AG09309 (cell line): ENCODE measurements at regions not wholly inside any gene's neighbourhood (a gene's known extent, or its start where the extent isn't known, plus 50 kb on each side); places are given as distances from the start of the nearest gene placed in this dataset.

Experiments
- DNase-seq: peaks from one replicate; pipeline ENCODE4 v3.0.0-alpha.2; 2010; ENCODE audit warnings: low read depth
- H3K4me3 ChIP-seq: 2 replicates; pipeline ENCODE4 v1.5.1; 2011; ENCODE audit warnings: mild to moderate bottlenecking, low read depth, low read length, moderate library complexity; ENCODE audit not compliant: control insufficient read depth
- TF ChIP-seq, protein P1 (sequence below): IDR thresholded peaks from 2 replicates; pipeline ENCODE4 v1.5.1; 2011; ENCODE audit warnings: mild to moderate bottlenecking, low read depth, low read length, inconsistent platforms; ENCODE audit not compliant: insufficient read depth, control insufficient read depth; ENCODE audit errors: missing control alignments

DNA sequence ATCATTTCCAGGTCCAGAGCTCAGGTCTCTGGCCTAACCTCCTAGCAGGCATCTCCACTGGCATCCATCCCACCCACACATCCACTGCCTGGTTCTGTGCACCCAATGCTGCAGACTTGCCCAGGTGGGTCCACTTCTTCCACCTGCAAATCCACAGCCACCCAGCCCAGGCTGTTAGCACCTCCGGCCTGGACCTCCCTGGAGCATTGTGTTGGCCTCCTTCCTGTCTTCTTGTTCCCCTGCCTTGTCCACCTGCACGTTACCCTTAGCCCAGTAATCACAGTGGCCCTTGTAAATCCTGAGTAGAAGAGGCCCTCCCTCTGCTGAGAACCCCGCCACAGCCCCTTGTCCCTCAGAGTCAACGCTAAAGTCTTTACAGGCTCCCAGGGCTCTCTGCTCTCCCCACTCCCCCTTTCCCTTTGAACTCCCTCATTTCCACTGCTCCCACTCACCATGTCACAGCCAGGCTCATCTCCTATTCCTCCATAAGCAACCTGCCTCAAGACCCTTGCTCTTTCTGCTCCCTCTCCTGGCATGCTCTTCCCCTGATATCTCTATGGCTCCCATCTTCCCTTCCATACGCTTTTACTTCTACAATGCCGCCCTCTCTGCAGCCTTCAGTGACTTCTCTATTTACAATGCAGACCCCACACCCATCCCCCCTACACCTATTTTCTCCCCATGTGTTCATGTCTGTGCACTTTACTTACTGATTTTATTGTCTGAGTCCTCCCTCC lies 288.8 kb downstream of the FOXL1 start:
- H3K4me3 ChIP-seq = no peak overlapping the region
- TF ChIP-seq, protein P1, sequence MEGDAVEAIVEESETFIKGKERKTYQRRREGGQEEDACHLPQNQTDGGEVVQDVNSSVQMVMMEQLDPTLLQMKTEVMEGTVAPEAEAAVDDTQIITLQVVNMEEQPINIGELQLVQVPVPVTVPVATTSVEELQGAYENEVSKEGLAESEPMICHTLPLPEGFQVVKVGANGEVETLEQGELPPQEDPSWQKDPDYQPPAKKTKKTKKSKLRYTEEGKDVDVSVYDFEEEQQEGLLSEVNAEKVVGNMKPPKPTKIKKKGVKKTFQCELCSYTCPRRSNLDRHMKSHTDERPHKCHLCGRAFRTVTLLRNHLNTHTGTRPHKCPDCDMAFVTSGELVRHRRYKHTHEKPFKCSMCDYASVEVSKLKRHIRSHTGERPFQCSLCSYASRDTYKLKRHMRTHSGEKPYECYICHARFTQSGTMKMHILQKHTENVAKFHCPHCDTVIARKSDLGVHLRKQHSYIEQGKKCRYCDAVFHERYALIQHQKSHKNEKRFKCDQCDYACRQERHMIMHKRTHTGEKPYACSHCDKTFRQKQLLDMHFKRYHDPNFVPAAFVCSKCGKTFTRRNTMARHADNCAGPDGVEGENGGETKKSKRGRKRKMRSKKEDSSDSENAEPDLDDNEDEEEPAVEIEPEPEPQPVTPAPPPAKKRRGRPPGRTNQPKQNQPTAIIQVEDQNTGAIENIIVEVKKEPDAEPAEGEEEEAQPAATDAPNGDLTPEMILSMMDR = no peak
- DNase-seq = no peak

DNA sequence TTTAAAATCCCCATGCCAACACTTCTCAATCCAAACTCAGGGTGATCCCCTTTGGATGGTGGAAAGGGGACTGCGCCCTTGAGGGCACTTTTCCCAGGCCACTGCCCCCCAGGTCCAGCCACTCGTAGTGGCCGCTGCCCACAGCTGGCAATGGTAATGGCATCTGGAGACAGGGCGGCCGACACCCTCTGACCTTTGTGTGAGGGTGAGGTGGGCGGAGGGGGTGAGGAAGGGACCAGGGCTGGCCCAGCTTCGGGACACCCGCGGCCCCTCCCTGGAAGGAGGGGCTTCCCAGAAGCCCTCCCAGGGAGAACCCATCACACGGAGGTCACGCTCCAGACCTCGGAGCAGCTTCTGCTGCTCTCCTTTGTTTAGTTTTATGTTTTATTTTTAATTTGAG lies 289.7 kb downstream of the FOXL1 start:
- no peak for DNase-seq
- TF ChIP-seq, protein P1 = no peak
- H3K4me3 ChIP-seq = no peak overlapping the region

GRCh38 chr16:86868786-86869185 lies 290.4 kb downstream of the FOXL1 start:
- DNase-seq = no peak
- H3K4me3 ChIP-seq = no peak overlapping the region
- TF ChIP-seq, protein P1 = no peak

DNA sequence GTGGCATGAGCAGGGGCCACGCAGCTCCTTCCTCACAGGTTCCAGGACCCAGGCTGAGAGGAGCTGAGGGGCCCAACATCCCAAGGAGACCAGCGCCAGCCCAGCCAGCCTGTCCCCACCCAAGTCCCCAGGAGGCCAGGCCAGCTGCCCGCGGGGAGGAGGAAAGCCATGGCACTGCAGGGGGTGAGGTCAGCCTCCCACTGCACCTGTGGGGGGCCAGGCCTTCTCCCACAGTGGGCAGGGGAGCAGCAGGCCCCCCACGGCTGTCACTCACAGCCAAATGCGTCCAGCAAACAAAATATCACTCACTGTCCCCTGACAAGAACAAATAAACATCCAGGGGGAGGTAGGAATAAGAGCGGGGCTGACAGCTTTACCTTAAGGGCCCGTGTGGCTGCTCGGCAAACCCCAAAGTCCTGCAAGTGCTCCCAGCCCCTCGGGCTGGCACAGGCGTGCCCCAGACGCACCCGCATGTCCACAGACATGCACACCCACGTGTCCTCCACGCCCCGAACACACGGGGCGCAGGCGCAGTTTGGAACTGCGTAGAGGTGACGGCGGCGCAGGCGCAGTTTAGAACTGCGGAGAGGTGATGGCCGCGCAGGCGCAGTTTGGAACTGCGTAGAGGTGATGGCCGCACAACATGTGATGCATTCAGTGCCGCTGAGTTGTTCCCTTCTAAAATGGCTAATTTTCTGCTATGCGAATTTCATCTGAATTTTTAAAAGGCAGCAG lies 291.1 kb downstream of the FOXL1 start:
- TF ChIP-seq, protein P1 = no peak
- DNase-seq = no peak

DNA sequence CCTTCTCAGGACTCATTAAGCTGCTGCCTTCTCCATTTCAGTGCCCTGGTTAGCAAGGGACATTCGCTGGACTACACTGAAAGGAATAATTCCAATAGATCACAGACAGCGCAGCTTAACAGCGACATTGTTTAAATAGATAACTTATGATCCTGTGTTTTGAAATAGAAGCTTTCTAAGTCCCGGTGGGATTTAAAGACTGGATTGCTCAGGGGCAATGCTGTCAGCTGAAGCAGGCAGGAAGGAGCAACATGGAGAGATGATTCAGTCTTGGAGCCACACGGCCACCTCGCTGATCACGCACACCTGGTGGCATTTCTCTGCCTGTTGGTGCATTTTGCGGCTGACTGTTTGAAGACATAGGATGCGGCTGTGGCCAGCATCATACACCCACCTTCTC lies 292.0 kb downstream of the FOXL1 start:
- no peak for DNase-seq
- H3K4me3 ChIP-seq = no peak overlapping the region
- TF ChIP-seq, protein P1 = no peak

More for the DNA sequence above, 291.1 kb downstream of the FOXL1 start:
- H3K4me3 ChIP-seq = no peak overlapping the region

- H3K4me3 ChIP-seq = no peak overlapping the region
- DNase-seq = no peak
- TF ChIP-seq, protein P1 = no peak
Measured at GRCh38 chr16:86872131-86872530, 293.8 kb downstream of the FOXL1 start.
